Sigmoid colon (tissue), 4 donors: ENCODE measurements at regions not wholly inside any gene's neighbourhood (a gene's known extent, or its start where the extent isn't known, plus 50 kb on each side); places are given as distances from the start of the nearest gene placed in this dataset.

ENCODE experiments used
- CTCF ChIP-seq, 4 experiments: fragments of 450-650 bp in 3 of 4; fragments of 200-600 bp in 1 of 4; IDR thresholded peaks; one replicate each; pipeline ENCODE4 v1.5.1; 2016 to 2019; ENCODE audit warnings: antibody characterized with exemption in 4 of 4, mild to moderate bottlenecking in 3 of 4, moderate library complexity in 2 of 4
- POLR2A ChIP-seq, 2 donors: fragments of 450-650 bp; IDR thresholded peaks; one replicate each; pipeline ENCODE4 v1.6.1; 2016; ENCODE audit warnings: antibody characterized with exemption in 2 of 2, mild to moderate bottlenecking in 2 of 2, moderate library complexity in 2 of 2
- POLR2AphosphoS5 ChIP-seq, 4 donors: sonication (generic); formaldehyde crosslinking; IDR thresholded peaks; one replicate each; pipeline ENCODE4 v1.6.1; 2017; ENCODE audit warnings: antibody characterized with exemption in 4 of 4

GRCh38 chr15:70328679-70329115 lies 231.0 kb upstream of the TLE3 start:
- TF ChIP-seq CTCF (IDR thresholded peaks at IDR 0.05) (no peak), POLR2AphosphoS5 (IDR thresholded peaks at IDR 0.05) (no peak), POLR2A (IDR thresholded peaks at IDR 0.05) (no peak)
